Vagina (tissue), 2 donors: ENCODE measurements at regions not wholly inside any gene's neighbourhood (a gene's known extent, or its start where the extent isn't known, plus 50 kb on each side); places are given as distances from the start of the nearest gene placed in this dataset.

Experiments
- CTCF ChIP-seq, 3 experiments: fragments of 450-650 bp in 2 of 3; fragments of 200-600 bp in 1 of 3; sonication (generic) in 1 of 3; IDR thresholded peaks; one replicate each; pipeline ENCODE4 v1.5.1; 2017 to 2019; ENCODE audit warnings: antibody characterized with exemption in 3 of 3, mild to moderate bottlenecking in 2 of 3, moderate library complexity in 2 of 3
- POLR2A ChIP-seq, 2 donors: fragments of 450-650 bp; IDR thresholded peaks; one replicate each; pipeline ENCODE4 v1.6.1; 2017; ENCODE audit warnings: antibody characterized with exemption in 2 of 2, mild to moderate bottlenecking in 2 of 2, moderate library complexity in 2 of 2

GRCh38 chr13:55464222-55464621 is 1676.5 kb upstream of the PRR20A start:
- TF ChIP-seq CTCF (IDR thresholded peaks at IDR 0.05) (no peak), POLR2A (IDR thresholded peaks at IDR 0.05) (no peak)
